ENCODE measurements at regions not wholly inside any gene's neighbourhood (a gene's known extent, or its start where the extent isn't known, plus 50 kb on each side); places are given as distances from the start of the nearest gene placed in this dataset.

- intact Hi-C loops (cut with DNase I), result no loop called here
- Histone ChIP-seq H3K27ac (no peak overlapping the region), H3K4me1 (peaks cover 0 to 5% (median 0%) of the 10 kb centered on the region in 9 donors), H3K4me3 (no peak overlapping the region), H3K36me3 (no peaks in the 10 kb centered on the region), H3K27me3 (no peaks in the 10 kb centered on the region), H3K9me3 (no peaks in the 10 kb centered on the region)
- TF ChIP-seq, protein P1, sequence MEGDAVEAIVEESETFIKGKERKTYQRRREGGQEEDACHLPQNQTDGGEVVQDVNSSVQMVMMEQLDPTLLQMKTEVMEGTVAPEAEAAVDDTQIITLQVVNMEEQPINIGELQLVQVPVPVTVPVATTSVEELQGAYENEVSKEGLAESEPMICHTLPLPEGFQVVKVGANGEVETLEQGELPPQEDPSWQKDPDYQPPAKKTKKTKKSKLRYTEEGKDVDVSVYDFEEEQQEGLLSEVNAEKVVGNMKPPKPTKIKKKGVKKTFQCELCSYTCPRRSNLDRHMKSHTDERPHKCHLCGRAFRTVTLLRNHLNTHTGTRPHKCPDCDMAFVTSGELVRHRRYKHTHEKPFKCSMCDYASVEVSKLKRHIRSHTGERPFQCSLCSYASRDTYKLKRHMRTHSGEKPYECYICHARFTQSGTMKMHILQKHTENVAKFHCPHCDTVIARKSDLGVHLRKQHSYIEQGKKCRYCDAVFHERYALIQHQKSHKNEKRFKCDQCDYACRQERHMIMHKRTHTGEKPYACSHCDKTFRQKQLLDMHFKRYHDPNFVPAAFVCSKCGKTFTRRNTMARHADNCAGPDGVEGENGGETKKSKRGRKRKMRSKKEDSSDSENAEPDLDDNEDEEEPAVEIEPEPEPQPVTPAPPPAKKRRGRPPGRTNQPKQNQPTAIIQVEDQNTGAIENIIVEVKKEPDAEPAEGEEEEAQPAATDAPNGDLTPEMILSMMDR (IDR thresholded peaks at IDR 0.05), result no peak
- DNase-seq (no peak), ATAC-seq (no peak)
- WGBS, 2 donors, result 92 to 97% methylated on average over 3 of the region's 3 CpGs
Observed at GRCh38 chr13:22106058-22106457, 435.2 kb downstream of the FGF9 start.

DNA sequence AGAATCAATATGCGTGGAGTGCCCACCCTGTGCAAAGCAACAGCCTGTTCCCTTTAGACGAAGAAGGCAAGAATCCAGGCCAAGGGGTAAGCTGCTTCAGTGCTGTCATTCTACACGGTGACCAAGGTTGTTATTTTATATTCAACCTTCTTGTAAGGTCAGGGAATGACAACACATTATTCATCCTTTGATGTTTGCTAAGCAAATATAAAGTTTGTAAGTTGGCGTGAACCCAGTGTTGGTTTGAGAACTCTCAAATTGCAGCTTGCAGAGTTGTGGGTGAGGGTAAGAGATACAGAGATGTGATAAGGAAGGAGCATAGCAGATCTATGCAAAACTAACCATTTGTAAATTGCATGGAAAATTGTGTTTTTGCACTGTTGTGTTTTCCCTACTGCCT is 436.7 kb downstream of the FGF9 start:
- no peak overlapping the region for H3K27ac ChIP-seq
- peaks cover 0 to 7% (median 0%) of the 10 kb centered on the region in 7 donors for H3K27me3 ChIP-seq
- H3K36me3 ChIP-seq, result no peaks in the 10 kb centered on the region
- WGBS, 2 donors, result 70 to 86% methylated on average over 4 of the region's 4 CpGs
- H3K9me3 ChIP-seq, result no peaks in the 10 kb centered on the region
- no peak overlapping the region for H3K4me3 ChIP-seq
- ATAC-seq (no peak), DNase-seq (no peak)
- intact Hi-C loops (cut with DNase I), result no loop called here
- H3K4me1 ChIP-seq, result peaks cover 0 to 5% (median 0%) of the 10 kb centered on the region in 9 donors
- TF ChIP-seq, protein P1 (IDR thresholded peaks at IDR 0.05), result no peak

DNA sequence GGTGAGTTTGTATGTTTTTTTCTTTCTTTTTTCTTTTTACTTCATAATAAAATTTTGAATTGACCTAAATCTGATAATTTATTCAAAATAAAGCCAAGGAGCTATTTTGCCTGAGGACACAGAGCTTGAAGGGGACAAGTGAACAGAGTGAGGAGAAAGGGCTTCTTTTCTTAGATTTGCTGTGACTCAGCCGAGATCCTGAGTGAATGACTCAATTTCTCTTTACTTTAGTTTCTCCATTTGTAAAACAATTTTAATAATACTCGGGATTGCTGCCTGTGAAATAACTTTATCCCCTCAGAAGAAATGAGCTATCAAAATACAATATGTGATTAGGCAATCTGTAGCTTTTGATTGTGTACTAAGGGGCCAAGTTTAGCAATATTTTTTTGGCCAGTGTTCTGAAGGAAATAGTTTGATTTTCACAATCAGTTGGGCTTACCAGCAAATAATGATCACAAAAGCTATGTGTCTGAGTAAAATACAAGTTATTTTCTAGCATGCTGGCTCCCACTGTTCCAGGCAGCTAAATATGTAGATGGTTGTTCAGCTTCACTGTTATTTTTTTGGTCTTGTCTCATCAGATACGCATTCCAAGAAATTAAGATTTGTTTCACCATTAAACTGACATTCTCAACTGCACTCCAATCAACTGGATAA is 437.5 kb downstream of the FGF9 start:
- TF ChIP-seq, protein P1 (IDR thresholded peaks at IDR 0.05), result no peak
- DNase-seq, result no peak
- 49 to 56% methylated on average over 3 of the region's 3 CpGs for WGBS, 2 donors
- H3K9me3 ChIP-seq, result no peaks in the 10 kb centered on the region
- H3K27ac ChIP-seq, result no peak overlapping the region
- peaks cover 0 to 7% (median 0%) of the 10 kb centered on the region in 7 donors for H3K27me3 ChIP-seq
- H3K36me3 ChIP-seq, result no peaks in the 10 kb centered on the region
- intact Hi-C loops (cut with DNase I), result no loop called here
- peak in 2 of 8 donors; percentile 25 to 44 for ATAC-seq
- H3K4me3 ChIP-seq, result no peak overlapping the region
- H3K4me1 ChIP-seq, result peaks cover 0 to 5% (median 0%) of the 10 kb centered on the region in 9 donors

GRCh38 chr13:22108979-22109378 is 438.1 kb downstream of the FGF9 start:
- H3K9me3 ChIP-seq, result no peaks in the 10 kb centered on the region
- H3K4me1 ChIP-seq, result peaks cover 0 to 5% (median 0%) of the 10 kb centered on the region in 9 donors
- ATAC-seq (no peak), DNase-seq (no peak)
- H3K4me3 ChIP-seq, result no peak overlapping the region
- intact Hi-C loops (cut with DNase I), result no loop called here
- H3K27ac ChIP-seq, result no peak overlapping the region
- H3K36me3 ChIP-seq, result no peaks in the 10 kb centered on the region
- TF ChIP-seq, protein P1 (IDR thresholded peaks at IDR 0.05), result no peak
- 86 to 91% methylated on average over 4 of the region's 4 CpGs for WGBS, 2 donors
- peaks cover 0 to 7% (median 0%) of the 10 kb centered on the region in 7 donors for H3K27me3 ChIP-seq
